ENCODE measurements at regions not wholly inside any gene's neighbourhood (a gene's known extent, or its start where the extent isn't known, plus 50 kb on each side); places are given as distances from the start of the nearest gene placed in this dataset.

- H3K79me1 ChIP-seq (ENCODE audit: low read length): peaks cover 2% of the 10 kb centered on the region
- H3K18ac ChIP-seq (ENCODE audit: low read length): no peak overlapping the region
- DNase-seq: no peak
Measured at GRCh38 chr2:234292205-234292961, 204.5 kb downstream of the ARL4C start.

GRCh38 chr2:234291765-234292204, 205.1 kb downstream of the ARL4C start:
- Histone ChIP-seq H2AFZ (ENCODE audit: insufficient read depth, low read length, poor library complexity) (no peak overlapping the region), H3K18ac (ENCODE audit: low read length) (no peak overlapping the region), H3K79me1 (ENCODE audit: low read length) (peaks cover 2% of the 10 kb centered on the region), H3K9me3 (ENCODE audit: insufficient read depth, low read depth, low read length) (no peaks in the 10 kb centered on the region), H3K27me3 (ENCODE audit: insufficient read depth, low read length) (no peaks in the 10 kb centered on the region), H4K8ac (ENCODE audit: low read depth, low read length) (no peak overlapping the region), H3K4ac (ENCODE audit: low read depth, low read length) (no peak overlapping the region), H3K4me3 (ENCODE audit: low read depth, low read length) (no peak overlapping the region), H3K4me2 (ENCODE audit: low read length) (no peak overlapping the region), H2BK12ac (ENCODE audit: low read length) (no peak overlapping the region), H4K91ac (ENCODE audit: low read depth, low read length) (no peak overlapping the region), H2AK5ac (ENCODE audit: low read length) (no peak overlapping the region), H3K4me1 (ENCODE audit: control insufficient read depth in 1 of 2, insufficient read depth in 2 of 2, low read length in 2 of 2) (no peaks in the 10 kb centered on the region), H3K79me2 (ENCODE audit: control insufficient read depth, insufficient read depth, low read length, poor library complexity) (no peaks in the 10 kb centered on the region), H3K36me3 (ENCODE audit: control insufficient read depth in 1 of 2, insufficient read depth in 2 of 2, low read length in 2 of 2) (no peaks in the 10 kb centered on the region), H3K9ac (ENCODE audit: low read length) (no peak overlapping the region), H4K12ac (ENCODE audit: low read depth, low read length) (no peak overlapping the region), H3K27ac (ENCODE audit: low read depth, low read length) (no peak overlapping the region), H2BK5ac (ENCODE audit: low read depth, low read length, poor library complexity) (no peak overlapping the region), H2BK120ac (ENCODE audit: insufficient read depth, low read length, poor library complexity) (no peak overlapping the region), H3K23ac (ENCODE audit: low read length) (no peak overlapping the region), H3K14ac (ENCODE audit: low read length) (no peak overlapping the region)
- no peak for DNase-seq
- no CpG with 5 or more reads among the region's 5 CpGs for WGBS (ENCODE audit: extremely low coverage, insufficient coverage, insufficient read length)

More at GRCh38 chr2:234292205-234292961, 204.5 kb downstream of the ARL4C start:
- no peak overlapping the region for H3K27ac ChIP-seq (ENCODE audit: low read depth, low read length)
- H2BK120ac ChIP-seq (ENCODE audit: insufficient read depth, low read length, poor library complexity): no peak overlapping the region
- H2BK5ac ChIP-seq (ENCODE audit: low read depth, low read length, poor library complexity): no peak overlapping the region
- no peak overlapping the region for H4K91ac ChIP-seq (ENCODE audit: low read depth, low read length)
- WGBS (ENCODE audit: extremely low coverage, insufficient coverage, insufficient read length): no CpG with 5 or more reads among the region's 10 CpGs
- no peak overlapping the region for H3K14ac ChIP-seq (ENCODE audit: low read length)
- H3K9ac ChIP-seq (ENCODE audit: low read length): no peak overlapping the region
- H3K79me2 ChIP-seq (ENCODE audit: control insufficient read depth, insufficient read depth, low read length, poor library complexity): no peaks in the 10 kb centered on the region
- H3K4me1 ChIP-seq (ENCODE audit: control insufficient read depth in 1 of 2, insufficient read depth in 2 of 2, low read length in 2 of 2): no peaks in the 10 kb centered on the region
- no peak overlapping the region for H3K4me3 ChIP-seq (ENCODE audit: low read depth, low read length)
- H3K4me2 ChIP-seq (ENCODE audit: low read length): no peak overlapping the region
- no peak overlapping the region for H2BK12ac ChIP-seq (ENCODE audit: low read length)
- no peaks in the 10 kb centered on the region for H3K9me3 ChIP-seq (ENCODE audit: insufficient read depth, low read depth, low read length)
- no peaks in the 10 kb centered on the region for H3K27me3 ChIP-seq (ENCODE audit: insufficient read depth, low read length)
- no peak overlapping the region for H4K8ac ChIP-seq (ENCODE audit: low read depth, low read length)
- no peak overlapping the region for H4K12ac ChIP-seq (ENCODE audit: low read depth, low read length)
- no peak overlapping the region for H3K23ac ChIP-seq (ENCODE audit: low read length)
- H2AK5ac ChIP-seq (ENCODE audit: low read length): no peak overlapping the region
- no peaks in the 10 kb centered on the region for H3K36me3 ChIP-seq (ENCODE audit: control insufficient read depth in 1 of 2, insufficient read depth in 2 of 2, low read length in 2 of 2)
- H3K4ac ChIP-seq (ENCODE audit: low read depth, low read length): no peak overlapping the region
- H2AFZ ChIP-seq (ENCODE audit: insufficient read depth, low read length, poor library complexity): no peak overlapping the region

- no peak overlapping the region for H3K14ac ChIP-seq (ENCODE audit: low read length)
- no peak overlapping the region for H4K12ac ChIP-seq (ENCODE audit: low read depth, low read length)
- H3K23ac ChIP-seq (ENCODE audit: low read length): no peak overlapping the region
- no peaks in the 10 kb centered on the region for H3K4me1 ChIP-seq (ENCODE audit: control insufficient read depth in 1 of 2, insufficient read depth in 2 of 2, low read length in 2 of 2)
- no CpG with 5 or more reads among the region's 10 CpGs for WGBS (ENCODE audit: extremely low coverage, insufficient coverage, insufficient read length)
- H3K4me2 ChIP-seq (ENCODE audit: low read length): no peak overlapping the region
- DNase-seq: peak; percentile 42 to 43
- H2BK5ac ChIP-seq (ENCODE audit: low read depth, low read length, poor library complexity): no peak overlapping the region
- no peak overlapping the region for H2AK5ac ChIP-seq (ENCODE audit: low read length)
- H3K27me3 ChIP-seq (ENCODE audit: insufficient read depth, low read length): no peaks in the 10 kb centered on the region
- no peaks in the 10 kb centered on the region for H3K9me3 ChIP-seq (ENCODE audit: insufficient read depth, low read depth, low read length)
- no peak overlapping the region for H4K8ac ChIP-seq (ENCODE audit: low read depth, low read length)
- peaks cover 2% of the 10 kb centered on the region for H3K79me1 ChIP-seq (ENCODE audit: low read length)
- H3K27ac ChIP-seq (ENCODE audit: low read depth, low read length): no peak overlapping the region
- H2AFZ ChIP-seq (ENCODE audit: insufficient read depth, low read length, poor library complexity): no peak overlapping the region
- no peak overlapping the region for H4K91ac ChIP-seq (ENCODE audit: low read depth, low read length)
- H3K9ac ChIP-seq (ENCODE audit: low read length): no peak overlapping the region
- no peak overlapping the region for H3K4ac ChIP-seq (ENCODE audit: low read depth, low read length)
- no peaks in the 10 kb centered on the region for H3K36me3 ChIP-seq (ENCODE audit: control insufficient read depth in 1 of 2, insufficient read depth in 2 of 2, low read length in 2 of 2)
- H3K4me3 ChIP-seq (ENCODE audit: low read depth, low read length): no peak overlapping the region
- H3K79me2 ChIP-seq (ENCODE audit: control insufficient read depth, insufficient read depth, low read length, poor library complexity): no peaks in the 10 kb centered on the region
- no peak overlapping the region for H3K18ac ChIP-seq (ENCODE audit: low read length)
- no peak overlapping the region for H2BK120ac ChIP-seq (ENCODE audit: insufficient read depth, low read length, poor library complexity)
- H2BK12ac ChIP-seq (ENCODE audit: low read length): no peak overlapping the region
Measured at GRCh38 chr2:234290671-234291070, 206.2 kb downstream of the ARL4C start.

- H2BK120ac ChIP-seq (ENCODE audit: insufficient read depth, low read length, poor library complexity): no peak overlapping the region
- H3K27ac ChIP-seq (ENCODE audit: low read depth, low read length): no peak overlapping the region
- no peak overlapping the region for H3K23ac ChIP-seq (ENCODE audit: low read length)
- H3K4me1 ChIP-seq (ENCODE audit: control insufficient read depth in 1 of 2, insufficient read depth in 2 of 2, low read length in 2 of 2): no peaks in the 10 kb centered on the region
- H3K4ac ChIP-seq (ENCODE audit: low read depth, low read length): no peak overlapping the region
- no peaks in the 10 kb centered on the region for H3K9me3 ChIP-seq (ENCODE audit: insufficient read depth, low read depth, low read length)
- no peak overlapping the region for H2AK5ac ChIP-seq (ENCODE audit: low read length)
- no peak overlapping the region for H4K12ac ChIP-seq (ENCODE audit: low read depth, low read length)
- no peak overlapping the region for H3K4me2 ChIP-seq (ENCODE audit: low read length)
- H2BK12ac ChIP-seq (ENCODE audit: low read length): no peak overlapping the region
- DNase-seq: peak; percentile 89 to 90
- H3K27me3 ChIP-seq (ENCODE audit: insufficient read depth, low read length): no peaks in the 10 kb centered on the region
- no peak overlapping the region for H3K18ac ChIP-seq (ENCODE audit: low read length)
- no peaks in the 10 kb centered on the region for H3K36me3 ChIP-seq (ENCODE audit: control insufficient read depth in 1 of 2, insufficient read depth in 2 of 2, low read length in 2 of 2)
- no peak overlapping the region for H4K91ac ChIP-seq (ENCODE audit: low read depth, low read length)
- no peak overlapping the region for H3K14ac ChIP-seq (ENCODE audit: low read length)
- H2AFZ ChIP-seq (ENCODE audit: insufficient read depth, low read length, poor library complexity): no peak overlapping the region
- H3K79me2 ChIP-seq (ENCODE audit: control insufficient read depth, insufficient read depth, low read length, poor library complexity): no peaks in the 10 kb centered on the region
- H2BK5ac ChIP-seq (ENCODE audit: low read depth, low read length, poor library complexity): no peak overlapping the region
- H4K8ac ChIP-seq (ENCODE audit: low read depth, low read length): no peak overlapping the region
- H3K79me1 ChIP-seq (ENCODE audit: low read length): peaks cover 2% of the 10 kb centered on the region
- no peak overlapping the region for H3K4me3 ChIP-seq (ENCODE audit: low read depth, low read length)
- no peak overlapping the region for H3K9ac ChIP-seq (ENCODE audit: low read length)
- no CpG with 5 or more reads among the region's 3 CpGs for WGBS (ENCODE audit: extremely low coverage, insufficient coverage, insufficient read length)
Measured at GRCh38 chr2:234289834-234290590, 206.9 kb downstream of the ARL4C start.
